ENCODE measurements at regions not wholly inside any gene's neighbourhood (a gene's known extent, or its start where the extent isn't known, plus 50 kb on each side); places are given as distances from the start of the nearest gene placed in this dataset.
"Not testable (repeated sequence)": the region's sequence is repeated elsewhere in the genome, so short reads cannot be mapped to it uniquely, and the experiment has no call there.

GRCh38 chr4:62627141-62627540 is 1427.0 kb downstream of the ADGRL3 start:
- DNase-seq: no peak

- DNase-seq: no peak
Measured at GRCh38 chr4:62622089-62622488, 1422.0 kb downstream of the ADGRL3 start.

GRCh38 chr4:62619971-62620370 is 1419.8 kb downstream of the ADGRL3 start:
- DNase-seq: no peak

- no peak for DNase-seq
Measured at GRCh38 chr4:62618042-62618441, 1417.9 kb downstream of the ADGRL3 start.

- no peak for DNase-seq
Measured at GRCh38 chr4:62601737-62602136, 1401.6 kb downstream of the ADGRL3 start.

GRCh38 chr4:62595265-62595664 is 1395.1 kb downstream of the ADGRL3 start:
- not testable (repeated sequence) for DNase-seq

- DNase-seq: no peak
Measured at GRCh38 chr4:62591756-62592155, 1391.6 kb downstream of the ADGRL3 start.

- no peak for DNase-seq
Measured at GRCh38 chr4:62588671-62589070, 1388.5 kb downstream of the ADGRL3 start.

- no peak for DNase-seq
Measured at GRCh38 chr4:62571494-62571893, 1371.4 kb downstream of the ADGRL3 start.

GRCh38 chr4:62560858-62561257 is 1360.7 kb downstream of the ADGRL3 start:
- DNase-seq: no peak

- no peak for DNase-seq
Measured at GRCh38 chr4:62550121-62550520, 1350.0 kb downstream of the ADGRL3 start.

- no peak for DNase-seq
Measured at GRCh38 chr4:62549601-62550000, 1349.5 kb downstream of the ADGRL3 start.

- no peak for DNase-seq
Measured at GRCh38 chr4:62548765-62549164, 1348.6 kb downstream of the ADGRL3 start.

GRCh38 chr4:62548108-62548524 is 1348.0 kb downstream of the ADGRL3 start:
- DNase-seq: no peak

- DNase-seq: no peak
Measured at GRCh38 chr4:62544428-62544827, 1344.3 kb downstream of the ADGRL3 start.

- no peak for DNase-seq
Measured at GRCh38 chr4:62543002-62543401, 1342.9 kb downstream of the ADGRL3 start.

- no peak for DNase-seq
Measured at GRCh38 chr4:62533573-62533972, 1333.4 kb downstream of the ADGRL3 start.

GRCh38 chr4:62531731-62532130 is 1331.6 kb downstream of the ADGRL3 start:
- no peak for DNase-seq

GRCh38 chr4:62531264-62531663 is 1331.1 kb downstream of the ADGRL3 start:
- DNase-seq: no peak

- DNase-seq: no peak
Measured at GRCh38 chr4:62528874-62529273, 1328.7 kb downstream of the ADGRL3 start.

- DNase-seq: no peak
Measured at GRCh38 chr4:62526671-62527070, 1326.5 kb downstream of the ADGRL3 start.

GRCh38 chr4:62523256-62523655 is 1323.1 kb downstream of the ADGRL3 start:
- no peak for DNase-seq

- DNase-seq: no peak
Measured at GRCh38 chr4:62522273-62522672, 1322.1 kb downstream of the ADGRL3 start.

GRCh38 chr4:62517716-62518115 is 1317.6 kb downstream of the ADGRL3 start:
- DNase-seq: no peak

- no peak for DNase-seq
Measured at GRCh38 chr4:62513306-62513705, 1313.2 kb downstream of the ADGRL3 start.

GRCh38 chr4:62512271-62512670 is 1312.1 kb downstream of the ADGRL3 start:
- DNase-seq: no peak

All from 8988T (cell line).